Right cardiac atrium (tissue), 5 donors: ENCODE measurements at regions not wholly inside any gene's neighbourhood (a gene's known extent, or its start where the extent isn't known, plus 50 kb on each side); places are given as distances from the start of the nearest gene placed in this dataset.

ENCODE experiments used
- ATAC-seq, 2 donors: fragments of 200-7000 bp; cut with Tn5 transposase; one replicate each; pipeline versions ENCODE4 v1.8.0 to v1.9.1; 2020; ENCODE audit warnings: moderate library complexity in 2 of 2, mild to moderate bottlenecking in 1 of 2
- DNase-seq, 3 donors: peaks; one replicate each; pipeline ENCODE4 v3.0.0-alpha.2; 2020
- H3K27ac ChIP-seq: one replicate; pipeline ENCODE4 v1.5.1; 2013; ENCODE audit warnings: mild to moderate bottlenecking, low read length, control low read depth, moderate library complexity
- H3K27me3 ChIP-seq: one replicate; pipeline ENCODE4 v1.6.1; 2013; ENCODE audit not compliant: control insufficient read depth, insufficient read depth
- H3K4me1 ChIP-seq: one replicate; pipeline ENCODE4 v1.6.1; 2013; ENCODE audit warnings: low read length; ENCODE audit not compliant: control insufficient read depth, insufficient read depth
- H3K4me3 ChIP-seq: one replicate; pipeline ENCODE4 v1.5.1; 2013; ENCODE audit warnings: low read length, control low read depth
- H3K9me3 ChIP-seq: one replicate; pipeline ENCODE4 v1.6.1; 2013; ENCODE audit warnings: low read length; ENCODE audit not compliant: control insufficient read depth
- WGBS: extraction: QIAGEN DNeasy Blood & Tissue Kit; methylation state at CpG from one replicate; pipeline ENCODE4 v1.1.7; 2013; 5-methylcytosine and 5-hydroxymethylcytosine counted together
- intact Hi-C, 4 donors: fragments of 100-400 bp; cut with DNase I; formaldehyde crosslinking; loops; one replicate each; pipeline versions ENCODE4 v1.11.0 to v1.14.0; 2022 to 2023
- donor health status: healthy with polysubstance abuse.
- donor health status: DM: no; HTN: yes; CAD: no.
- donor health status: DM: no; HTN: no; CAD: no.
- donor health status: DM: no; HTN: yes; CAD: no; lungs with severe emphysema.
- donor health status: DM: yes; HTN: yes; CAD: no.

DNA sequence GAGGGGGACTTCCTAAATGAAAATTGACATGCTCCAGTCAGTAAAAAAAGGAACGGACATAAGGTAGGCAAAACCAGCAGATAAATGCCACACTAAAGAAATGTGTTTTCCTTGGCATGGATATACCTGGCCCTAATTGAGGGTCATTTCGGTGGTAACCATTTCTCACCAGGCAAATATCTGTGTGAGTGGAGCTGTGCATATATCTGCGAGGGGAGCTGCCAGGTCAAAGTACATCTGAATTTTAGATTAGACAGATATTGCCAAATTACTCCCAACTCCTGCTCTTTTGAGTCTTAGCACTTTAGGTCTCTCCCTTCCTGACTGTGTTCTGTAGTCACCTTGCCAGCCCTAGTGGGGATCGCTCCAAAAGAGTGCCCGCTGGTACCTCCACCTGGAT, 204.2 kb downstream of the SH3BP4 start:
- no peaks in the 10 kb centered on the region for H3K4me1 ChIP-seq
- no peaks in the 10 kb centered on the region for H3K9me3 ChIP-seq
- no peak overlapping the region for H3K27ac ChIP-seq
- no peak for DNase-seq
- ATAC-seq: no peak
- intact Hi-C loops: no loop called here
- 92% methylated on average over 5 of the region's 5 CpGs for WGBS
- H3K4me3 ChIP-seq: no peak overlapping the region
- H3K27me3 ChIP-seq: no peaks in the 10 kb centered on the region

- DNase-seq (no peak), ATAC-seq (no peak)
- intact Hi-C loops: no loop called here
- Histone ChIP-seq H3K9me3 (no peaks in the 10 kb centered on the region), H3K27me3 (no peaks in the 10 kb centered on the region), H3K27ac (no peak overlapping the region), H3K4me3 (no peak overlapping the region), H3K4me1 (no peaks in the 10 kb centered on the region)
- WGBS: 79% methylated on average over 9 of the region's 9 CpGs
These were observed 206.1 kb downstream of the SH3BP4 start for GRCh38 chr2:235157746-235158482.

DNA sequence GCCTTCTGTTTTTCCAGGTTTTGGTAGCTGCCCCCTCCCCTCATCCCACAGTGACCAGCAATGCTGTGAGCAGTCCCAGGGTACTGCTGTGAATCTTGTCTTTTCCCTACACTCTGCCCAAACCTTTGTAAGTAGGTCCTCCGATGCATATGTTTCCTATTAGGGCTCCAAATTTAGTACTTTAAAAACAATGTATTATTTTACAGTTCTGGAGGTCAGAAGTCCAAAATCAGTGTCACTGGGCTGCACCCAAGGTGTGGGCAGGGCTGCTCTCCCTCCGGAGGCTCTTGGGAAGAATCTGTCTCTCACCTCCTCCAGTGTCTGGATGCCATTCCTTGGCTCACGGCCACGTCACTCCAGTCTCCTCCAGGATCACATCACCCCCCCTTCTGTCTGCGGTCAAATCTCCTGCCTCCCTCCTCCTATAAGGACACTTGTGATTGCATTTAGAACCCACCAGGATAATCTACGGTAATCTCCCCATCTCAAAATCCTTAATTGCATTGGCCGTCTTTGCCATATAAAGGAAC, 208.5 kb downstream of the SH3BP4 start:
- no peaks in the 10 kb centered on the region for H3K9me3 ChIP-seq
- ATAC-seq (no peak), DNase-seq (no peak)
- no peak overlapping the region for H3K4me3 ChIP-seq
- intact Hi-C loops: no loop called here
- H3K4me1 ChIP-seq: no peaks in the 10 kb centered on the region
- 77% methylated on average over 7 of the region's 7 CpGs for WGBS
- no peak overlapping the region for H3K27ac ChIP-seq
- no peaks in the 10 kb centered on the region for H3K27me3 ChIP-seq

DNA sequence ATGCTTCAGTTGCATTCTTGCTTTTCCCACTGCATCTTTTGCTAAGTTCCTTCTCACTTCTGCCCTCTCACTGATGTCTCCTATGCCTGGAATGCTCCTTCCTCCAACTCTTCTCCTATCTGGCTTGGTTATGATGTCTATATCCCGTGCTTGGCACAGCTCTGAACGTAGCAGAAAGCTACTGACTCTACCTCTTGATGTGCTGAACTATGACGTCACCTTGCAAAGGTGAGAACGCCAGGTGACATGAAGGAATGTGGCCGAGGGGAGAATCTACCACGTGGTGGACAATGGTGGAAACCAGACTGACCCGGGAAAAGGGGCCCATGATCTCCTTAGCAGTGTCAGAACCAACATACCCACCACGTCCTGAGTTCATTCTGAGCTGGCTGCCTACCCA, 209.7 kb downstream of the SH3BP4 start:
- Histone ChIP-seq H3K9me3 (no peaks in the 10 kb centered on the region), H3K27ac (no peak overlapping the region), H3K4me1 (no peaks in the 10 kb centered on the region), H3K4me3 (no peak overlapping the region), H3K27me3 (no peaks in the 10 kb centered on the region)
- ATAC-seq (no peak), DNase-seq (no peak)
- intact Hi-C loops: no loop called here
- 84% methylated on average over 8 of the region's 8 CpGs for WGBS

- H3K9me3 ChIP-seq: no peaks in the 10 kb centered on the region
- H3K4me1 ChIP-seq: no peaks in the 10 kb centered on the region
- H3K4me3 ChIP-seq: no peak overlapping the region
- DNase-seq (no peak), ATAC-seq (no peak)
- no peaks in the 10 kb centered on the region for H3K27me3 ChIP-seq
- no peak overlapping the region for H3K27ac ChIP-seq
- intact Hi-C loops: no loop called here
- 82% methylated on average over 9 of the region's 9 CpGs for WGBS
These were observed 210.4 kb downstream of the SH3BP4 start for GRCh38 chr2:235162082-235162836.

DNA sequence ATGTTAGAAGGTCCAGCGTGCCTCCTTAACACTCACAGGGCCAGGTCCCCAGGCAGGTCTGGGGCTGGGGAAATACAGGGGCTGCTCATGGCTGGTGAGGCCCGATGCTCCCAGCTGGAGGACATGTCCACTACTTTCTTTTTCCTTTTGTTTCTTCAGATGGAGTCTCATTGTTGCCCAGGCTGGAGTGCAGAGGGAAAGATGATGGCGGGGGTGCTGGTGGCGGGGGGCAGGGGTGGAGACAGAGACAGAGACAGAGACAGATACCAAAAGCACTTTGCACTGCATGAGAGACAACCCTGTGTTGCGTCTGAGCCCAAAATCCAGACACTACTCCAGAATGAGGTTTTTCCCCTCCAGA, 211.0 kb downstream of the SH3BP4 start:
- intact Hi-C loops: no loop called here
- DNase-seq (no peak), ATAC-seq (no peak)
- H3K4me3 ChIP-seq: no peak overlapping the region
- H3K27ac ChIP-seq: no peak overlapping the region
- no peaks in the 10 kb centered on the region for H3K4me1 ChIP-seq
- H3K9me3 ChIP-seq: no peaks in the 10 kb centered on the region
- WGBS: 74% methylated on average over 5 of the region's 5 CpGs
- H3K27me3 ChIP-seq: no peaks in the 10 kb centered on the region

DNA sequence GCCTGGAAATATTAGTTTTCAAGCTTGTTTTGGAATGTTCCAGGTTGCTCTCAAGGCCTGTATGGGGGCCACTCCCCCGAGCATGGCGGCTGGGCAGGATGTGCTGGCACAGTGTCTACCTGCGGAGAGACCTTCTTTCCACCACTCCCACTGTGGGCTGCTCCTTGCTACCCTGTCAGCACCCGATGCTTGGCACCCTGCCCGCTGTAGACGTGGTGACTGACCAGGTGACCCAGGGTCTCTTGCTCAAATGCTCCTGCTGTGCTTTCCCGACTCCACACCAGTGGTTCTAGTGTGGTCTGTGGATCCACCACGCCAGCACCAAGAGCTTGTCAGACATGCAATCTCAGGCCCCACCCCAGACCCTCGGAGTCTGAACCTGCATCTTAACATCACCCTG, 213.3 kb downstream of the SH3BP4 start:
- Histone ChIP-seq H3K27ac (no peak overlapping the region), H3K4me3 (no peak overlapping the region), H3K4me1 (no peaks in the 10 kb centered on the region), H3K27me3 (no peaks in the 10 kb centered on the region), H3K9me3 (no peaks in the 10 kb centered on the region)
- 87% methylated on average over 9 of the region's 9 CpGs for WGBS
- DNase-seq (peak in 1 of 3 donors; percentile 63), ATAC-seq (no peak)
- intact Hi-C loops: no loop called here

GRCh38 chr2:235165631-235166030, 213.8 kb downstream of the SH3BP4 start:
- Histone ChIP-seq H3K27me3 (no peaks in the 10 kb centered on the region), H3K4me3 (no peak overlapping the region), H3K9me3 (no peaks in the 10 kb centered on the region), H3K4me1 (no peaks in the 10 kb centered on the region), H3K27ac (no peak overlapping the region)
- DNase-seq (no peak), ATAC-seq (no peak)
- intact Hi-C loops: no loop called here
- WGBS: 77% methylated on average over 4 of the region's 4 CpGs

DNA sequence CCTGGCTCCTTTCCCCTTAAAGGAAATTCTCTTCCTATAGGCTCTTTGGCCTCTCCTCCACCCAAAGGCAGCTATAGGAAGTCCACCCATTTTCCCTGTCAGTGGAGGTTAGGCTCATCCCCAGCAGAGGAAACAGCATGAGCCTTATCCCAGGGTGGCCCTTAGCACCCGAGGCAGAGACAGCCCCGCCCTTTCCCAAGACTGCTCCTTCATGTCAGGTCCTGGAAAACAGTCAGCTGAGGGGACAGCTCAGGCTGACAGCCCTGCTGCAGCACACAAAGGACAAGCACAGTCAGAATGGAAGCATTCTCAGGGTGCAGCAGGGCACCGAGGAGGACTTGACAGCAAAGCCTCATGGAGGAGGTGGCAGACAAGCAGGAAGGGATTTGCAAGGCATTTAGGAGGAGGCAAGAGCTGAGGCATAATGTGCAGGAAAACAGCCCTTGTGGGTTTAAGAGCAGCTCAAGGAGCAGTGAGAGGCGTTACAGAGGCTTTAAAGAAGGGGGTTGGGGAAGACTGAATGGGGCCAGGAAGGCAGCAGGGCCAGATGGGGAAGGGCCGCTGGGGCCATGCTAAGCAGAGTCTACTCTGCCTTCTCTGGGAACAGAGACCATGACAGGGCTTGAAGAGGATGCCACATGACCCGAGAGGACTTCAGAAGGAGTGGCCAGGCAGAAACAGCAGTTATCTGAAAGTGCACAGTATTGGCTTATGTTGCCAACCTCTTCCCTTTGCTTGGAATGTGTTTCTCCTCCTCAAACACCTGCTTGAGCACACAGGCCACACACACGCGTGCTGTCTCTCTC, 216.6 kb downstream of the SH3BP4 start:
- no peak for ATAC-seq
- 68% methylated on average over 8 of the region's 8 CpGs for WGBS

GRCh38 chr2:235170016-235170415, 218.2 kb downstream of the SH3BP4 start:
- intact Hi-C loops: no loop called here
- H3K4me3 ChIP-seq: no peak overlapping the region
- 57% methylated on average over 3 of the region's 3 CpGs for WGBS
- H3K9me3 ChIP-seq: no peaks in the 10 kb centered on the region
- ATAC-seq (no peak), DNase-seq (no peak)
- no peak overlapping the region for H3K27ac ChIP-seq
- H3K27me3 ChIP-seq: no peaks in the 10 kb centered on the region
- peaks cover 2% of the 10 kb centered on the region for H3K4me1 ChIP-seq

More for the DNA sequence above, 216.6 kb downstream of the SH3BP4 start:
- no peak overlapping the region for H3K27ac ChIP-seq
- H3K9me3 ChIP-seq: no peaks in the 10 kb centered on the region
- DNase-seq: no peak
- intact Hi-C loops: no loop called here
- no peak overlapping the region for H3K4me3 ChIP-seq
- H3K27me3 ChIP-seq: no peaks in the 10 kb centered on the region
- peaks cover 2% of the 10 kb centered on the region for H3K4me1 ChIP-seq
